ENCODE measurements at regions not wholly inside any gene's neighbourhood (a gene's known extent, or its start where the extent isn't known, plus 50 kb on each side); places are given as distances from the start of the nearest gene placed in this dataset.

DNA sequence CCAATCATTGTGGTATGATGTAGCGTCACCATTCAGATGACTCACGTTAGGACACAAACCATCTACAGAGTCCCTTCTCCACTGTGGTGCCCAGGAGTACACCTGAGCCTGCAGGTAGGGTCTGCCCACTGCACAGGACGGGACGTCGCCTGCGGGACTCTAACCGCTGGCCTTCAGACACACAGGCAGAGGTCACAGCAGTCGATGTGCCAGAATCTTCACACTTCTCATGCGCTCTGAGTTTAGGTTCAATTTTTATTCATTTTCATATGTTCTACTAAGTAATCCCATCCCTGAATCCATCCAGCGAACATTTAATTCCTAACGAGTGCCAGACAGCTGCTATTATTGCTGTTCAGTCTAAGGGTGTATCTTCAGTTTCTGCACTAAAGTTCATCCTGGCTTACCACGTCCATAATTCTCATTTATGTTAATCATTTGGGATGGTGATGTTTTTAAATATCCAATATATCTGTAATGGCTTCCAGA lies 73.3 kb downstream of the CXCL12 start:
- no peak for DNase-seq
- ChIA-PET CTCF (interaction anchor here (0.8 to 1.5 kb wide), 6 partner anchors 52 to 642 kb away, joined by 3 to 6 read pairs (median 4); no protein-coding TSS in a partner anchor), POLR2A (no interaction called here)
- Mint-ChIP-seq H3K4me1 (ENCODE audit: low read depth) (peaks cover 4% of the 10 kb centered on the region), H3K27me3 (peaks cover 9% of the 10 kb centered on the region), H3K9me3 (no peaks in the 10 kb centered on the region), H3K36me3 (no peaks in the 10 kb centered on the region), H3K4me3 (no peak overlapping the region), H3K27ac (no peak overlapping the region)
- intact Hi-C loops (cut with micrococcal nuclease), result loop anchor here (1.0 kb wide), 2 partner anchors 621 to 640 kb away; no protein-coding TSS in a partner anchor

DNA sequence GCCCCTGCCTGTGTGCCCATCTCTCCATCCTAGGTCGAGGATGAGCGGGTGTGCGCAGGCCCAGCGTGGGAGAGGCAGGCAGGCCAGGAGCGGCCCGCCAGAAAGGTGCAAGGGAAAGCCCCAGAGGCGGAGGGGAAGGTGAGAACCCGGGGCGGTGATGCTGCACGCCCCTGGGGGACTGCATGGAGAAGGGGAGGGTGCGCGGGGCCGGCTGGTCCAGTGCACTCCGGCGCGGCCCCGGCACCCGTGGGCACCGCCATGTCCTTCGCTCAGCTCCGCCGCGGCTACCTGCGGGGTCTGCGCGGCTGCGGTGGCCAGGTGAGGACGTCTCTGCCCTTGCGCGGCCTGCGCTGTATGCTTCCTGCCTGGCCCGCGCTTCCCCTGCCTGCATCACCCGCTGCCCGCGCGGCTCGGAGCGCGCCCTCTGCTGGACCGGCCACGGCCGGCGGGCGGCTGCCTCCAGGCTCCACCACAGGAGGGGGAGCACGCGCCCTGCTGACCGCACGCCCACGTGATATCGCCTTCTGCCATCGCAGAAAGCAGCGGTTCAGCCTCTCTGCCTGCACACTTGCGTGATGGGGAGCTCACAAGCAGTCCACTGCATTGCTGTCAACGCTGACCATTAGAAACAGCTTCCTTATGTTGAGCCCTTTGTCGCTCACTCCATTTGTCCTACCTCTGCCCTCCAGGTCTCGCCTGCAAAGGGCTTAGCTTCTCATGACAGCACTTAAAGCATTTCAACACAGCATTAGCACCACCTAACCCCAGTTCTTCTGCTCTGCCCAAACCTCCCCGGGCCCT lies 73.9 kb downstream of the CXCL12 start:
- CTCF ChIA-PET, result interaction anchor here (0.7 to 1.5 kb wide), 7 partner anchors 10 to 642 kb away, joined by 3 to 6 read pairs (median 3); no protein-coding TSS in a partner anchor
- H3K4me3 Mint-ChIP-seq, result no peak overlapping the region

DNA sequence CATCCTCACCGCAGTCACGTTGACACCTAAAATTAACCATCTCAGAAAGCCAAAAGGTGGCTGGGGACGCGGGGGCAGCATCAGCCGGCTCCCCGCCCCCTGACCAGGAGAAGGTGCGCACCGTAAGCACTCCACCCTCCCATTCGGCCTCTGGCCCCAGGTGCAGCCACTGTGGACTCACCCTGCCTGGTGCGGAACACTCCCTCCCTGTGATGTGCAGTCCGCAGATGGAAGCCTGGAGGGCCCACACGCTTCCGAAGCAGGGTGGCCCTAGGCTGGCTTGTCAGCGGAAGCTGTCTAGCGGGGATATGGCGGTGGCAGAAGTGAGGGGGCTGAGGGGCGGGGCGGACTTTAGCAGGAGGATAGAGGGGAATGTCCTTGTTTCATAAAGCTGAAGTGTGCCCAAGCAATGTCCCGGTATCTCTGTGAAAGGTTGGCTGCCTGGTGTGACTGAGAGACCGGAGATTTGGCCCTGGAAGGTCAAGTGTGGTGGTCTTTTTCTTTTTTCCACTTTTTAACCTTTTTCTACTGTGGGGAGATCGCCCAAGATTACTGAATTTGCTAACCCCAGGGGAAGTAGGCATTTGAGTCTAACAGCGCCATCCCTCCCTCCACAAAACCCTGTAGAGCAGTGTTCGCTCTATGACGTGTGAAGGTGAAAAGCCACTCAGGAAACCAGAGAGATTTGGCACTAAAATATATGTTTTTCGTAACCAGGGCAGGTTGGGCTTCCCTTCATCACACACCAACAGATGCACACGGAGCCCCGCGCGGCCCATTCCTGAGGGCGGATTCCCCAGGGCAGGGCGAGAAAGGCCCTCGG lies 74.7 kb downstream of the CXCL12 start:
- H3K27ac Mint-ChIP-seq, result no peak overlapping the region
- no peak overlapping the region for H3K4me3 Mint-ChIP-seq
- no peak for DNase-seq
- POLR2A ChIA-PET, result no interaction called here
- H3K27me3 Mint-ChIP-seq, result peaks cover 9% of the 10 kb centered on the region
- intact Hi-C loops (cut with micrococcal nuclease), result no loop called here
- CTCF ChIA-PET, result interaction anchor here (1.3 to 1.5 kb wide), 2 partner anchors 620 to 641 kb away, joined by 4 to 6 read pairs; no protein-coding TSS in a partner anchor
- no peaks in the 10 kb centered on the region for H3K36me3 Mint-ChIP-seq
- H3K9me3 Mint-ChIP-seq, result no peaks in the 10 kb centered on the region
- peaks cover 4% of the 10 kb centered on the region for H3K4me1 Mint-ChIP-seq (ENCODE audit: low read depth)

More for the DNA sequence above, 73.9 kb downstream of the CXCL12 start:
- H3K27me3 Mint-ChIP-seq, result peaks cover 9% of the 10 kb centered on the region
- peak; percentile 82 for DNase-seq
- intact Hi-C loops (cut with micrococcal nuclease), result loop anchor here (1.0 kb wide), 2 partner anchors 621 to 640 kb away; no protein-coding TSS in a partner anchor
- POLR2A ChIA-PET, result no interaction called here
- no peaks in the 10 kb centered on the region for H3K9me3 Mint-ChIP-seq
- H3K27ac Mint-ChIP-seq, result no peak overlapping the region
- H3K36me3 Mint-ChIP-seq, result no peaks in the 10 kb centered on the region
- peaks cover 4% of the 10 kb centered on the region for H3K4me1 Mint-ChIP-seq (ENCODE audit: low read depth)

DNA sequence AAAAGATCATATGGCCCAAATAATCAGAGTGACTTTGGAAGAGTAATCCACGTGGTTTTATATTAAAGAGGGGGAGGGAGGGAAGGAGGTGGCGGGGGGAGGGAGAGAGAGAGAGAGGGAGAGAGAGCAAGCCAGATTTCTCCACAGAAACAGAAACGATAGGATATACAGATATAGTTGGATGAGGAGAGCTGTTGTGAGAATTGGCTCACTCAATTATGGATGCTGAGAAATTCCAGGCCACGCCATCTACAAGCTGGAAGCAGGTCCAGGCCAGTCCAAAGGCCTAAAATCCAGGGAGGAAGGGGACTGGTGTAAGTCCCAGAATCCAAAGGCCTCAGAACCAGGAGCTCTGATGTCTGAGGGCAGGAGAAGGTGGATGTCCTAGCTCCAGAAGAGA lies 75.5 kb downstream of the CXCL12 start:
- Mint-ChIP-seq H3K27me3 (peaks cover 9% of the 10 kb centered on the region), H3K4me3 (no peak overlapping the region), H3K27ac (no peak overlapping the region), H3K4me1 (ENCODE audit: low read depth) (peaks cover 4% of the 10 kb centered on the region), H3K36me3 (no peaks in the 10 kb centered on the region), H3K9me3 (no peaks in the 10 kb centered on the region)
- POLR2A ChIA-PET, result no interaction called here
- no peak for DNase-seq
- CTCF ChIA-PET, result no interaction called here
- intact Hi-C loops (cut with micrococcal nuclease), result no loop called here

DNA sequence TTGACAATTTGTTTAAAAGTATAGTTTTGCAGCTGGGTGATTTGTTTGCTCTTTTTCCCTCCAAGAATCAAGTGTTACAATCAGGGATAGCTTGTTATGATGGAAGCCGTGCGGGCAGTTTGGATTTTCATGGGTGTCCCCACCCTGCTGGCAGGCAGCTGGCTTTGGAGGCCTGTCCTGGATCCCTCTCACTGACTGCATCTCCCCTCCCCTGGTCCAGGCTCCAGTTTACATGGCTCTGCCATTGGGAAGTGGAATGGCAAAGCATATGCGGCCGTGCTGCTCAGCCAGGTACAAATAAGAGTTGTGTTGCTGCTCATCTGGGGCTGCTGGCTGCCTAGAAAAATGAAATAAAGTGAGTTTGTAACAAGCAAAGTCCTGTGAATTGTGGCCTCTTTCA lies 76.0 kb downstream of the CXCL12 start:
- peaks cover 2% of the 10 kb centered on the region for H3K9me3 Mint-ChIP-seq
- H3K36me3 Mint-ChIP-seq, result no peaks in the 10 kb centered on the region
- H3K27ac Mint-ChIP-seq, result no peak overlapping the region
- H3K27me3 Mint-ChIP-seq, result peaks cover 9% of the 10 kb centered on the region
- POLR2A ChIA-PET, result no interaction called here
- CTCF ChIA-PET, result interaction anchor here (0.9 kb wide), 1 partner anchor 23 kb away, joined by 4 read pairs; no protein-coding TSS in a partner anchor
- H3K4me3 Mint-ChIP-seq, result no peak overlapping the region
- H3K4me1 Mint-ChIP-seq (ENCODE audit: low read depth), result peaks cover 4% of the 10 kb centered on the region
- DNase-seq, result no peak
- intact Hi-C loops (cut with micrococcal nuclease), result no loop called here

DNA sequence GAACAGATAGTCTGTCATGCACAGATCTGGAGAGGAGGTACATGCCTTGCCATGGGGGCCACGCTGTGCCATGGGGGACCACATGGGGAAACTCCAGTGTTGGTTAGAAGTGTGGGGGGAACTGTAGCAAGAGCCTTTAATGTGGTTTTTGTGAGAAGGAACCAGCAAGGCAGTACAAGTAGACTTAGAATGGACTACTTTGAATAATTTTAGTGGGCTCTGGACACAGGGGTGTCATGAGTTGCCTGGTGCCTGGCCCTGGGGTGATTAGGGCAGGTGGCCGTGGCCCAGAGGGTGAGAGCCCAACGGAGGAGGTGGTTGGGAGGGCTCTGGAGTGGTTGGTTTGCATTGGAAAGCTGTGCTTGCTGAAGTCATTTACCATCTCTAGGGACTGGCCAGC lies 77.2 kb downstream of the CXCL12 start:
- Mint-ChIP-seq H3K27ac (no peak overlapping the region), H3K27me3 (peaks cover 7% of the 10 kb centered on the region), H3K4me1 (ENCODE audit: low read depth) (peaks cover 4% of the 10 kb centered on the region), H3K9me3 (peaks cover 4% of the 10 kb centered on the region), H3K36me3 (no peaks in the 10 kb centered on the region), H3K4me3 (no peak overlapping the region)
- ChIA-PET POLR2A (no interaction called here), CTCF (no interaction called here)
- DNase-seq, result no peak
- intact Hi-C loops (cut with micrococcal nuclease), result no loop called here

DNA sequence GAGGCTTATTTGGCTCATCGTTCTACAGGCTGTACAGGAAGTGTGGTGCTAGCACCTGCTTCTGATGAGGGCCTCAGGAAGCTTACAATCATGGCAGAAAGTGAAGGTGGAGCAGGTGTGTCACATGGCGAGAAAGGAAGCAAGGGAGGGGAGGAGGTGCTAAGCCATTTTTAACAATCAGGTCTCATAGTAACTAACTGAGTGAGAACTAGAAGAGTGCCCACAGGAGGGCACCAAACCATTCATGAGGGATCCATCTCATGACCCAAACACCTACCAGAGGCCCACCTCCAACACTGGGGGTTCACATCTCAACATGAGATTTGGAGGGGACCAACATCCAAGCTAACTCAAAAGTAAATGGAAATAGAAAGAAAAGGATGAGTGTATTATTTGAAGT lies 78.1 kb downstream of the CXCL12 start:
- no peak overlapping the region for H3K4me3 Mint-ChIP-seq
- peaks cover 6% of the 10 kb centered on the region for H3K27me3 Mint-ChIP-seq
- intact Hi-C loops (cut with micrococcal nuclease), result no loop called here
- ChIA-PET CTCF (no interaction called here), POLR2A (no interaction called here)
- H3K4me1 Mint-ChIP-seq (ENCODE audit: low read depth), result peaks cover 4% of the 10 kb centered on the region
- H3K27ac Mint-ChIP-seq, result no peak overlapping the region
- peaks cover 4% of the 10 kb centered on the region for H3K9me3 Mint-ChIP-seq
- DNase-seq, result no peak
- H3K36me3 Mint-ChIP-seq, result no peaks in the 10 kb centered on the region

DNA sequence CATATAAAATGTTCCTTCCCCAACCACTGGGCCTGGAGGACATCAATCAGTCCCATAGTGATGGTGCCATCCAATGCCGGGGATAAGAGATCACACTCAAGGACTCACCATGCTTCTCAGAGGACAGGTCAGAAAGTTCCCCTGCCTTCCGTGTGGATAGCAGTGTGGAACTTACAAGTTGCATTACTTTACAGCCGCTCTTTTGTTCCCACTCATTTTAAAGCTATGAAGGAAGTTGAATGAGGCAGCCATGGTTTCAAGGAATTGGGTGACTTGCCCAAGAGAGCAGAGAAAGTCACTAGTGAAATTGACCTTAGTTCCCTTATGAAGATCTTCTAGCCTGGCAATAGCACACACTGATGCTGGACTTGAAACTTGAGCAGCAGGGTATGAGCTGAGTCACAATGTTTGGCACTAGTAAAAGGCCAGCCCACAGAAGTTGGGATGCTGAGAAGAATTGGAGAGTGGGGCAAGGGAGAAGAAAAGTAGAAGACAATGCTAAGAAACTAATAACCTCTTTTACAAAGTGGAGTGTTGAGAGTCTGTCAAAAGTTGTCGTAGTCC lies 78.7 kb downstream of the CXCL12 start:
- H3K27ac Mint-ChIP-seq, result no peak overlapping the region
- peaks cover 4% of the 10 kb centered on the region for H3K9me3 Mint-ChIP-seq
- ChIA-PET POLR2A (no interaction called here), CTCF (no interaction called here)
- peaks cover 1% of the 10 kb centered on the region for H3K4me1 Mint-ChIP-seq (ENCODE audit: low read depth)
- DNase-seq, result no peak
- H3K4me3 Mint-ChIP-seq, result no peak overlapping the region
- peaks cover 1% of the 10 kb centered on the region for H3K27me3 Mint-ChIP-seq
- H3K36me3 Mint-ChIP-seq, result no peaks in the 10 kb centered on the region
- intact Hi-C loops (cut with micrococcal nuclease), result no loop called here

DNA sequence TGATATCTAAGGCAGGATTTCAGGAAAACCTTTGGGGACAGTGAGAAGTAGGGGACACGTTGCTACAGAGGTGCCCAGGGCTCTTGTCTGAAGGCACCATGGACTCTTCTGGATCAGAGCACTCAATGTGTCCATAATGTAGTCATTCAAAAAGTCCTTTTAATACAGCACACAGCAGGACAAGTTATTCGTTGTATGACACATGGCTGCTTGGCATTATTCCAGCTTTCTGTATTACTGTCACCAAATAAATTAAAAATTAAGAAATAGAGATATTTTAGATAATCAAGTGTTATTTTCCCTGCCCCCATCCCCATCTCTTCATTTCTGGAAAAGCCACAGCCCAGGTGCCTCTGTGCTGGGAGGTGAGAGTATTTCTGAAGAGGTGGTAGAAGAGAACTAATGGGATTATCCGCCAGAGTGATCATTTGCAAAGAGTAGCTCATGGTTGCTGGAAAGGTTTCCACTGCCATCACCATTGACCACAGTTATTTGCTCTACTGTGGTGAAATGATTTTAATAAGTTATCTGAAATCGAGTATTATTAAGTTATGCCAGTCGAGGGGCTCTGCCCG lies 83.0 kb downstream of the CXCL12 start:
- intact Hi-C loops (cut with micrococcal nuclease), result no loop called here
- Mint-ChIP-seq H3K27ac (no peak overlapping the region), H3K27me3 (no peaks in the 10 kb centered on the region), H3K9me3 (peaks cover 4% of the 10 kb centered on the region), H3K4me3 (no peak overlapping the region), H3K36me3 (no peaks in the 10 kb centered on the region), H3K4me1 (ENCODE audit: low read depth) (no peaks in the 10 kb centered on the region)
- no peak for DNase-seq
- ChIA-PET CTCF (interaction anchor here (1.0 kb wide), 1 partner anchor 9 kb away, joined by 3 read pairs; no protein-coding TSS in a partner anchor), POLR2A (no interaction called here)

DNA sequence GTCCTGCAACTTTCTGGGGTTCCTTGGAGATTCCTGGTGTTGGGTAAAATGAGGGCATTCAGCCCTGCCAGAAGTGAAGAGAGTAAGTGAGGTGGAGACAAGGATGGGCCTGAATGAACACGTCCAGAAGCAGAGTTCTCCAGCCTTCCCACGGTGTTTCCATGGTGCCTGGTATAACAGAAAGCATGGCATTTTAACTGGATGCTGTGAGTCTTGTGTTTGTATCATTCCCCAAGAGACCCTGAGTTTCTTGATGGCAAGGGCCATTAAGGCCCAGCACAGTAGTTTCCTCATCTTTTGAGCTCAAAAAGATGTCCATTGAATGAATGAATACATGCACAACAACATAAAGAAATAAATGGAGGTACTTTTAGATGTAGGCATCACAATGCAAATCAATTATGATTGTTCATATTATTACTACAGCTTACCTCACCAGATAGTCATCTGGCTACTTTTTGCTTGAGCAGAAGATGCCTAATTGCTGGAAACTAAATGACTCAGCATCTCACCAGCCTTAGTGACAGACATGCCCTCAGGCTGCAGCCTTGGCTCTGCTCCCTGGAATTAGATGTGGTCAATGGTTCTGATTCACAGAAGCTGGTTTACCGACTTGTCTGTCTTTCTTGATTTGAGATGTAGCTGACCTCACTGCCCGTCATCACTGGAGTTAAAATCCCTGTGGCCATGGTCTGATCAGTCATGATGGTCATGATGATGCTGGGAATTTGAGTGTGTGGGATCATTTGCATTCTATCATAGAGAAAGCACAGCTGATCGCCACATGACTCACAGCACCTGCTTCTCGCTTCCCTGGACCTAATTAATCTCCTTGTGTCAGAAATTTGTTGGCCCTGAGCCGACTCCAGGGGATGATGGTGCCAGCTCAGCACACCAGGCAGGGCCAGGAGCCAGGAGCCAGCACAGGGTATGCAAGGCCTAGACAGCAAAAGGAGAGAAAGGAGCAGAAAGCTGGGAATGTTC lies 83.9 kb downstream of the CXCL12 start:
- Mint-ChIP-seq H3K4me1 (ENCODE audit: low read depth) (no peaks in the 10 kb centered on the region), H3K27me3 (no peaks in the 10 kb centered on the region), H3K4me3 (no peak overlapping the region), H3K9me3 (peaks cover 4% of the 10 kb centered on the region), H3K27ac (no peak overlapping the region), H3K36me3 (no peaks in the 10 kb centered on the region)
- peak; percentile 49 for DNase-seq
- POLR2A ChIA-PET, result no interaction called here
- CTCF ChIA-PET, result interaction anchor here (1.0 to 1.2 kb wide), 2 partner anchors 10 to 611 kb away, joined by 3 read pairs; no protein-coding TSS in a partner anchor
- intact Hi-C loops (cut with micrococcal nuclease), result no loop called here

DNA sequence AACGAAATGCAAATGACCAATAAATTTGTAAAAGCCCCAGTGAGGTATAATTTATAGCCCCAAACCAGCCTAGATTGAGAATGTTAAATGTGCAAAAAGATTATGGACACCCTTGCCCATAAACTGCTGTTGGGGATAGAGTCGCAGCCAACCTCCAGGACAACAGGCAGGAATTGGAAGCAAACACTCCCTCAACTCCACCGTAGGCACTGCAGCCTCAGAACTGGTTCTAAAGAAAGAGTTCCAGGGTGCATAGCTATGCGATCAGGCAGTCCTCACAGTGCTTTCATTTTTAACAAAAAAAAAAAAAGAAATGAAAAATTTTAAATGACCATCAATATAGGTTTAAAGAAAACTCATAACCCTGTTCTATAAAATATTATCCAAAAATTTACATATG lies 86.2 kb downstream of the CXCL12 start:
- no peaks in the 10 kb centered on the region for H3K9me3 Mint-ChIP-seq
- intact Hi-C loops (cut with micrococcal nuclease), result no loop called here
- no peaks in the 10 kb centered on the region for H3K4me1 Mint-ChIP-seq (ENCODE audit: low read depth)
- DNase-seq, result no peak
- no peaks in the 10 kb centered on the region for H3K36me3 Mint-ChIP-seq
- H3K27ac Mint-ChIP-seq, result no peak overlapping the region
- H3K4me3 Mint-ChIP-seq, result no peak overlapping the region
- POLR2A ChIA-PET, result no interaction called here
- CTCF ChIA-PET, result no interaction called here
- H3K27me3 Mint-ChIP-seq, result no peaks in the 10 kb centered on the region
